Urothelium cell line (cell line): ENCODE measurements at regions not wholly inside any gene's neighbourhood (a gene's known extent, or its start where the extent isn't known, plus 50 kb on each side); places are given as distances from the start of the nearest gene placed in this dataset.
"Not testable (repeated sequence)": the region's sequence is repeated elsewhere in the genome, so short reads cannot be mapped to it uniquely, and the experiment has no call there.

ENCODE experiments used
- DNase-seq: peaks from one replicate; pipeline ENCODE4 v3.0.0; 2011; ENCODE audit warnings: low spot score, mixed read lengths
- FAIRE-seq: peaks from 2 replicates; lab custom pipeline; 2011; peaks lifted over from hg19 to GRCh38; lab: Jason Lieb, UNC

GRCh38 chr1:157272729-157273524 is 134.7 kb upstream of the ETV3 start:
- no peak for DNase-seq
- no peak for FAIRE-seq

GRCh38 chr1:157272264-157272663 is 134.1 kb upstream of the ETV3 start:
- FAIRE-seq: no peak
- no peak for DNase-seq

GRCh38 chr1:157270705-157271274 is 132.6 kb upstream of the ETV3 start:
- FAIRE-seq: no peak
- DNase-seq: no peak

GRCh38 chr1:157269656-157270375 is 131.6 kb upstream of the ETV3 start:
- DNase-seq: no peak
- no peak for FAIRE-seq

GRCh38 chr1:157262891-157263290 is 124.7 kb upstream of the ETV3 start:
- no peak for FAIRE-seq
- DNase-seq: no peak

GRCh38 chr1:157262422-157262821 is 124.2 kb upstream of the ETV3 start:
- DNase-seq (no peak), FAIRE-seq (no peak)

- not testable (repeated sequence) for FAIRE-seq, DNase-seq
Observed at GRCh38 chr1:157255891-157256290, 117.7 kb upstream of the ETV3 start.

GRCh38 chr1:157254183-157254582 is 116.0 kb upstream of the ETV3 start:
- not testable (repeated sequence) for DNase-seq, FAIRE-seq

- no peak for FAIRE-seq
- peak; percentile 79 for DNase-seq
Observed at GRCh38 chr1:157252473-157252872, 114.3 kb upstream of the ETV3 start.

- DNase-seq (no peak), FAIRE-seq (no peak)
Observed at GRCh38 chr1:157249739-157250138, 111.5 kb upstream of the ETV3 start.

- FAIRE-seq: no peak
Observed at GRCh38 chr1:157249326-157249725, 111.1 kb upstream of the ETV3 start.

GRCh38 chr1:157247764-157248049 is 109.5 kb upstream of the ETV3 start:
- FAIRE-seq, DNase-seq: not testable (repeated sequence)

More at GRCh38 chr1:157249326-157249725, 111.1 kb upstream of the ETV3 start:
- no peak for DNase-seq

- no peak for DNase-seq
- no peak for FAIRE-seq
Observed at GRCh38 chr1:157247005-157247763, 109.0 kb upstream of the ETV3 start.

- no peak for FAIRE-seq
- DNase-seq: no peak
Observed at GRCh38 chr1:157245823-157246222, 107.6 kb upstream of the ETV3 start.

- FAIRE-seq: no peak
- DNase-seq: no peak
Observed at GRCh38 chr1:157241185-157241538, 103.0 kb upstream of the ETV3 start.

GRCh38 chr1:157240495-157241184 is 102.4 kb upstream of the ETV3 start:
- DNase-seq (no peak), FAIRE-seq (no peak)

- FAIRE-seq: no peak
Observed at GRCh38 chr1:157239936-157240335, 101.7 kb upstream of the ETV3 start.

GRCh38 chr1:157238585-157238984 is 100.4 kb upstream of the ETV3 start:
- DNase-seq: no peak
- FAIRE-seq: no peak

More at GRCh38 chr1:157239936-157240335, 101.7 kb upstream of the ETV3 start:
- DNase-seq: no peak

GRCh38 chr1:157237981-157238380 is 99.8 kb upstream of the ETV3 start:
- FAIRE-seq (no peak), DNase-seq (no peak)

GRCh38 chr1:157237522-157237921 is 99.3 kb upstream of the ETV3 start:
- DNase-seq: no peak
- no peak for FAIRE-seq

- DNase-seq (no peak), FAIRE-seq (no peak)
Observed at GRCh38 chr1:157236072-157236471, 97.9 kb upstream of the ETV3 start.
